Neural crest cell (in vitro differentiated cells): ENCODE measurements at regions not wholly inside any gene's neighbourhood (a gene's known extent, or its start where the extent isn't known, plus 50 kb on each side); places are given as distances from the start of the nearest gene placed in this dataset.

Experiments used
- DNase-seq: peaks from one replicate; pipeline ENCODE4 v3.0.0; 2021; ENCODE audit warnings: low read depth, mixed read lengths, low spot score
- H3K27ac Mint-ChIP-seq: one replicate; pipeline ENCODE4 v1.8.0; 2021; ENCODE audit warnings: mild to moderate bottlenecking, mixed read lengths; ENCODE audit not compliant: unreplicated experiment
- H3K27me3 Mint-ChIP-seq: 2 replicates; pipeline ENCODE4 v1.8.0; 2021; ENCODE audit warnings: low read depth, mild to moderate bottlenecking, mixed read lengths
- H3K36me3 Mint-ChIP-seq: 2 replicates; pipeline ENCODE4 v1.8.0; 2021; ENCODE audit warnings: low read depth, mild to moderate bottlenecking, mixed read lengths
- H3K4me1 Mint-ChIP-seq: 2 replicates; pipeline ENCODE4 v1.8.0; 2021; ENCODE audit warnings: mixed read lengths
- H3K4me3 Mint-ChIP-seq: one replicate; pipeline ENCODE4 v1.8.0; 2021; ENCODE audit warnings: mild to moderate bottlenecking, mixed read lengths
- H3K9me3 Mint-ChIP-seq: 2 replicates; pipeline ENCODE4 v1.8.0; 2021; ENCODE audit warnings: mixed read lengths
- TF ChIP-seq, protein P1 (sequence below): fragments of 200-600 bp; sonication (generic); conservative IDR thresholded peaks from 2 replicates; pipeline ENCODE4 v1.5.0; 2021; ENCODE audit warnings: antibody characterized with exemption, mild to moderate bottlenecking

- H3K4me1 Mint-ChIP-seq: peaks cover 9% of the 10 kb centered on the region
These were observed 119.4 kb upstream of the C1GALT1C1 start for GRCh38 chrX:120749141-120749846.

GRCh38 chrX:120746153-120746552, 116.3 kb upstream of the C1GALT1C1 start:
- H3K27me3 Mint-ChIP-seq: no peaks in the 10 kb centered on the region
- TF ChIP-seq, protein P1, sequence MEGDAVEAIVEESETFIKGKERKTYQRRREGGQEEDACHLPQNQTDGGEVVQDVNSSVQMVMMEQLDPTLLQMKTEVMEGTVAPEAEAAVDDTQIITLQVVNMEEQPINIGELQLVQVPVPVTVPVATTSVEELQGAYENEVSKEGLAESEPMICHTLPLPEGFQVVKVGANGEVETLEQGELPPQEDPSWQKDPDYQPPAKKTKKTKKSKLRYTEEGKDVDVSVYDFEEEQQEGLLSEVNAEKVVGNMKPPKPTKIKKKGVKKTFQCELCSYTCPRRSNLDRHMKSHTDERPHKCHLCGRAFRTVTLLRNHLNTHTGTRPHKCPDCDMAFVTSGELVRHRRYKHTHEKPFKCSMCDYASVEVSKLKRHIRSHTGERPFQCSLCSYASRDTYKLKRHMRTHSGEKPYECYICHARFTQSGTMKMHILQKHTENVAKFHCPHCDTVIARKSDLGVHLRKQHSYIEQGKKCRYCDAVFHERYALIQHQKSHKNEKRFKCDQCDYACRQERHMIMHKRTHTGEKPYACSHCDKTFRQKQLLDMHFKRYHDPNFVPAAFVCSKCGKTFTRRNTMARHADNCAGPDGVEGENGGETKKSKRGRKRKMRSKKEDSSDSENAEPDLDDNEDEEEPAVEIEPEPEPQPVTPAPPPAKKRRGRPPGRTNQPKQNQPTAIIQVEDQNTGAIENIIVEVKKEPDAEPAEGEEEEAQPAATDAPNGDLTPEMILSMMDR: no peak
- H3K4me1 Mint-ChIP-seq: no peaks in the 10 kb centered on the region
- no peak for DNase-seq
- peaks cover 2% of the 10 kb centered on the region for H3K9me3 Mint-ChIP-seq
- no peaks in the 10 kb centered on the region for H3K36me3 Mint-ChIP-seq
- H3K27ac Mint-ChIP-seq: no peak overlapping the region
- no peak overlapping the region for H3K4me3 Mint-ChIP-seq

More at GRCh38 chrX:120749141-120749846, 119.4 kb upstream of the C1GALT1C1 start:
- peaks cover 2% of the 10 kb centered on the region for H3K9me3 Mint-ChIP-seq
- no peak for DNase-seq
- no peak overlapping the region for H3K4me3 Mint-ChIP-seq
- no peaks in the 10 kb centered on the region for H3K27me3 Mint-ChIP-seq
- no peaks in the 10 kb centered on the region for H3K36me3 Mint-ChIP-seq
- TF ChIP-seq, protein P1: no peak
- H3K27ac Mint-ChIP-seq: no peak overlapping the region

DNA sequence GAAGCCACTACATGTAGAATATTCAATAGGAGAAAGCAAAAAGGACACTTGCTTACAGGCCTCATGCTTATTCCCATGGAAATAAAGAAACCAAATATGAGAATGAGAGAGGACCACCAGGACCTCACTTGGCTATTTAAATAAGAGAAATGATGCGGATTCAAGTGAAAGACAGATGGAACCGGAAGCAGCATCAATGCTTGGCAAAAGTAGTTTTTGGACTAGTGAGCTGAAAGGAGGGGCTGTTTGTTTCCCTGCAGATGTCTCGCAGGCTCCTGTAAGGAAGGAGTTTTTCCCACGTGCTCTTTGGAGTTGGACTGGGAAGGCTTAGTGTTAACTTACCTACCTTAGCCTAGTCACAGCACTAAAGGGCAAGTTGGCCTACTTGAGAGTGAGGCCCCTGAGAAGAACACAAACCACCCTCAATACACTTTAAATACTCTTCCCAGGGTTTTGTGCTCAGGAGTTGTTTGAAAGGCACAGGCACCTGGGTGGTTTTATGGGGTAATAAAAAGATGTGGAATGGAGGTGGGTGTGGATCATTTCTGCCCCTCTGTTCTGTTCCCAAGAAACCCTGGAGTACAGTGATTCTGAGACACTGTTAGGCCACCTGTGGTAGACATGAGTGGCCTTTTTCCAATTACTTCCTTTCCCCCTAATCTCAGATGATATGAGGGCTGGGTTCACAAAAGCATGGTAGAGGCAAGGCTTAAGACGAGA, 113.3 kb upstream of the C1GALT1C1 start:
- no peaks in the 10 kb centered on the region for H3K36me3 Mint-ChIP-seq
- no peak overlapping the region for H3K4me3 Mint-ChIP-seq
- peaks cover 2% of the 10 kb centered on the region for H3K9me3 Mint-ChIP-seq
- no peaks in the 10 kb centered on the region for H3K4me1 Mint-ChIP-seq
- H3K27ac Mint-ChIP-seq: no peak overlapping the region
- no peak for DNase-seq
- H3K27me3 Mint-ChIP-seq: no peaks in the 10 kb centered on the region
- TF ChIP-seq, protein P1: no peak

- Mint-ChIP-seq H3K4me3 (no peak overlapping the region), H3K27me3 (no peaks in the 10 kb centered on the region), H3K4me1 (no peaks in the 10 kb centered on the region), H3K9me3 (peaks cover 5% of the 10 kb centered on the region), H3K36me3 (no peaks in the 10 kb centered on the region), H3K27ac (no peak overlapping the region)
- DNase-seq: no peak
- TF ChIP-seq, protein P1: no peak
These were observed 111.6 kb upstream of the C1GALT1C1 start for GRCh38 chrX:120741452-120741851.

DNA sequence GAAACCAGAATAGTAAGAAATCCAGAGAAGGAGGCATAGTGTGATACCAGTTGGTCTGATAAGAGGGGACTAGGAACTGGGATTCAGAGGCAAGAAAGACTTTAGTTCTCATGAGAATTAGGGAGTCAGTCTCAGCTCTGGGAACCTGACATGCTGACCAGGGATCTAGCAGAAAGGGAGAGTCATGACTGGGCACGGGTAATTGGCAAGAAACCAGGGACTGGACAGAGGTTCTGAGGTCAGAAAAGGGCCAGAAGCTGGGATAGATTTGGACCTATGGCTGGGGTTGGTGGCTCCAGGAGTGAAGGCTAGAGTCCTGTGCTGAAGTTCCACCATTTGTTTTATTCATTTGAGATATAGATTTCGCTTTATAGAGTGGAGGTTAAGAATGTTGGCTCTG, 110.2 kb upstream of the C1GALT1C1 start:
- H3K9me3 Mint-ChIP-seq: peaks cover 5% of the 10 kb centered on the region
- no peaks in the 10 kb centered on the region for H3K36me3 Mint-ChIP-seq
- H3K27me3 Mint-ChIP-seq: no peaks in the 10 kb centered on the region
- H3K27ac Mint-ChIP-seq: no peak overlapping the region
- no peaks in the 10 kb centered on the region for H3K4me1 Mint-ChIP-seq
- no peak for DNase-seq
- TF ChIP-seq, protein P1: no peak
- H3K4me3 Mint-ChIP-seq: no peak overlapping the region
